Activated gamma-delta T cell treated with Interleukin-2 at 50 U/mL for 16 hours (primary cell): ENCODE measurements at regions not wholly inside any gene's neighbourhood (a gene's known extent, or its start where the extent isn't known, plus 50 kb on each side); places are given as distances from the start of the nearest gene placed in this dataset.

Experiments used
- DNase-seq: peaks from one replicate; pipeline ENCODE4 v3.0.0-alpha.2; 2020

- DNase-seq: no peak
These were observed 101.6 kb upstream of the TEX51 start for GRCh38 chr2:126796931-126797621.

- DNase-seq: no peak
These were observed 100.9 kb upstream of the TEX51 start for GRCh38 chr2:126797622-126798275.

GRCh38 chr2:126798276-126799140, 100.2 kb upstream of the TEX51 start:
- no peak for DNase-seq

GRCh38 chr2:126799301-126799700, 99.4 kb upstream of the TEX51 start:
- DNase-seq: no peak

GRCh38 chr2:126801473-126801872, 97.2 kb upstream of the TEX51 start:
- no peak for DNase-seq

- no peak for DNase-seq
These were observed 96.4 kb upstream of the TEX51 start for GRCh38 chr2:126802316-126802715.

- no peak for DNase-seq
These were observed 95.8 kb upstream of the TEX51 start for GRCh38 chr2:126802774-126803433.

GRCh38 chr2:126803434-126803775, 95.3 kb upstream of the TEX51 start:
- no peak for DNase-seq

- no peak for DNase-seq
These were observed 94.3 kb upstream of the TEX51 start for GRCh38 chr2:126804347-126804746.

GRCh38 chr2:126808929-126809328, 89.8 kb upstream of the TEX51 start:
- DNase-seq: no peak

GRCh38 chr2:126809340-126809739, 89.3 kb upstream of the TEX51 start:
- DNase-seq: no peak

GRCh38 chr2:126810001-126810400, 88.7 kb upstream of the TEX51 start:
- DNase-seq: no peak

GRCh38 chr2:126811101-126811500, 87.6 kb upstream of the TEX51 start:
- DNase-seq: no peak

GRCh38 chr2:126817172-126817571, 81.5 kb upstream of the TEX51 start:
- DNase-seq: no peak

GRCh38 chr2:126822115-126822514, 76.6 kb upstream of the TEX51 start:
- no peak for DNase-seq

GRCh38 chr2:126822921-126823320, 75.8 kb upstream of the TEX51 start:
- no peak for DNase-seq

GRCh38 chr2:126823951-126824350, 74.7 kb upstream of the TEX51 start:
- DNase-seq: no peak

- DNase-seq: no peak
These were observed 74.0 kb upstream of the TEX51 start for GRCh38 chr2:126824663-126825062.

- no peak for DNase-seq
These were observed 73.4 kb upstream of the TEX51 start for GRCh38 chr2:126825316-126825715.

- DNase-seq: no peak
These were observed 72.2 kb upstream of the TEX51 start for GRCh38 chr2:126826491-126826890.

- DNase-seq: no peak
These were observed 71.3 kb upstream of the TEX51 start for GRCh38 chr2:126827371-126827770.

- DNase-seq: no peak
These were observed 70.6 kb upstream of the TEX51 start for GRCh38 chr2:126828051-126828450.

- no peak for DNase-seq
These were observed 70.2 kb upstream of the TEX51 start for GRCh38 chr2:126828491-126828890.
